Bronchial epithelial cell (primary cell): ENCODE measurements at regions not wholly inside any gene's neighbourhood (a gene's known extent, or its start where the extent isn't known, plus 50 kb on each side); places are given as distances from the start of the nearest gene placed in this dataset.

ENCODE experiments used
- DNase-seq: peaks from one replicate; pipeline ENCODE4 v3.0.0-alpha.2; 2010; ENCODE audit warnings: low read depth
- FAIRE-seq: peaks from 2 replicates; lab custom pipeline; 2011; peaks lifted over from hg19 to GRCh38; lab: Jason Lieb, UNC
- H3K27me3 ChIP-seq: 2 replicates; pipeline ENCODE4 v1.5.1; 2011; ENCODE audit warnings: low read length; ENCODE audit not compliant: control insufficient read depth, insufficient read depth
- H3K36me3 ChIP-seq: 2 replicates; pipeline ENCODE4 v1.5.1; 2011; ENCODE audit warnings: low read length; ENCODE audit not compliant: control insufficient read depth, insufficient read depth
- H3K4me3 ChIP-seq: 2 replicates; pipeline ENCODE4 v1.5.1; 2011; ENCODE audit warnings: mild to moderate bottlenecking, low read depth, low read length, control low read depth
- TF ChIP-seq, protein P1 (sequence below): IDR thresholded peaks from 2 replicates; pipeline ENCODE4 v1.5.1; 2011; ENCODE audit warnings: mild to moderate bottlenecking, moderate library complexity, low read length, control low read depth, inconsistent platforms; ENCODE audit not compliant: insufficient read depth, severe bottlenecking

DNA sequence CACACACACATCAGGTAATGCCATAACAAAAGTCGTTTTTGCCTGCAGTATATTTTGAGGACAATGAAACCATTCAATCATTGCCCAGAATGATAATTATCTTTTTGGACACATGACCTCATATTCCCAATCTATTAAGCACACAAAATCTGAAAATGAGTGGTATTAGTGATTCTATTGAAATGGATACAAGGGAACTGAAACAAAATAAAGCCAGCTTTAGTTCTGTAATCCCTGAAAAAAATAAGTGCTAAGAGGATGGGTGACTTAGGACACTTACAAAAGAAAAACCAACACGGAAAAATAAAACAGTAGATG is 128.3 kb upstream of the MAF start:
- Histone ChIP-seq H3K36me3 (no peaks in the 10 kb centered on the region), H3K27me3 (no peaks in the 10 kb centered on the region), H3K4me3 (no peak overlapping the region)
- TF ChIP-seq, protein P1, sequence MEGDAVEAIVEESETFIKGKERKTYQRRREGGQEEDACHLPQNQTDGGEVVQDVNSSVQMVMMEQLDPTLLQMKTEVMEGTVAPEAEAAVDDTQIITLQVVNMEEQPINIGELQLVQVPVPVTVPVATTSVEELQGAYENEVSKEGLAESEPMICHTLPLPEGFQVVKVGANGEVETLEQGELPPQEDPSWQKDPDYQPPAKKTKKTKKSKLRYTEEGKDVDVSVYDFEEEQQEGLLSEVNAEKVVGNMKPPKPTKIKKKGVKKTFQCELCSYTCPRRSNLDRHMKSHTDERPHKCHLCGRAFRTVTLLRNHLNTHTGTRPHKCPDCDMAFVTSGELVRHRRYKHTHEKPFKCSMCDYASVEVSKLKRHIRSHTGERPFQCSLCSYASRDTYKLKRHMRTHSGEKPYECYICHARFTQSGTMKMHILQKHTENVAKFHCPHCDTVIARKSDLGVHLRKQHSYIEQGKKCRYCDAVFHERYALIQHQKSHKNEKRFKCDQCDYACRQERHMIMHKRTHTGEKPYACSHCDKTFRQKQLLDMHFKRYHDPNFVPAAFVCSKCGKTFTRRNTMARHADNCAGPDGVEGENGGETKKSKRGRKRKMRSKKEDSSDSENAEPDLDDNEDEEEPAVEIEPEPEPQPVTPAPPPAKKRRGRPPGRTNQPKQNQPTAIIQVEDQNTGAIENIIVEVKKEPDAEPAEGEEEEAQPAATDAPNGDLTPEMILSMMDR: no peak
- DNase-seq (no peak), FAIRE-seq (no peak)

DNA sequence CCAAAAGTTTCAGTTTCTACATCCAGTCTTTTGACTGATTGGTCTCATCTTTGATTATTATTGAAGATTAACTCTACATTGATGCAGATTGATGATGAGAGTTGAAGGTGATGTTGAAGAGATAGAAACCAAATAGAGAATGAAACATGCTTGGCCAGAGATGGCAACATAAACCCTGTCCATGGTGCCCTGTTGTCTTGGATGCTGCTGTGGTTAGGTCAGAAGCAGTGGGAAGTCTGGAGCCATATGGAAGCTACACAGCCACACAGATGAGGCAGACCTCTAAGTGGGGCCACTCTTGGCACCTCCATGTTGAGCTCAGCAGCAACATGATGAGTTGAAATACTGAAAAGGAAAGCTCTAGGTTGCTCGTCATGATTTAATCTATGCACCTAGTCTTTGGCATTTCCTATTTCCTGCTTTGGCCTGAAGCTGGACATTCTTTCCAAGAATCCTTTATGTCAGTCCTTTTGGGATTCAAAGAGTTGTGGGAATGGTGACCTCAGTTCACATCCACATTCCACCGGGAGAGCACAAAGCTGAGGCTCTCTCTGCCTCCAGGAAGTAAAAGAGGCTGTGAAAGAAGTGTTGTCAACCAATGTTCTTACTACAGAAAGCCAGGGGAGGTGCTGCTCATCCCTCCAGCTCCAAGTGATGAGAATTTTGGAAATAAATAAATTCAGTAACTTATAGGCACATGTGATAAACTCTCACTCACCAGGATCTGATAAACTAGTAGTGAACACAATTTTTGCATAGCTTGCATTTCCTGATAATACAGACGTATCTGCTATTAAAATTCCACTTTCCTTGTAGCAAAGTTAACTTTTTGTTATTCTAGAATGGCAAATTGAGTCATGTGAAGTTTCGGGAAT is 127.7 kb upstream of the MAF start:
- no peaks in the 10 kb centered on the region for H3K36me3 ChIP-seq
- H3K27me3 ChIP-seq: no peaks in the 10 kb centered on the region
- no peak for FAIRE-seq
- no peak for DNase-seq
- H3K4me3 ChIP-seq: no peak overlapping the region
- TF ChIP-seq, protein P1: no peak

- FAIRE-seq (no peak), DNase-seq (no peak)
- Histone ChIP-seq H3K4me3 (no peak overlapping the region), H3K36me3 (no peaks in the 10 kb centered on the region), H3K27me3 (no peaks in the 10 kb centered on the region)
- TF ChIP-seq, protein P1: no peak
Measured at GRCh38 chr16:79726902-79727301, 126.4 kb upstream of the MAF start.

- H3K36me3 ChIP-seq: no peaks in the 10 kb centered on the region
Measured at GRCh38 chr16:79725051-79725450, 124.5 kb upstream of the MAF start.

GRCh38 chr16:79723583-79724168 is 123.1 kb upstream of the MAF start:
- no peaks in the 10 kb centered on the region for H3K36me3 ChIP-seq
- no peaks in the 10 kb centered on the region for H3K27me3 ChIP-seq
- DNase-seq (no peak), FAIRE-seq (no peak)
- H3K4me3 ChIP-seq: no peak overlapping the region
- TF ChIP-seq, protein P1: no peak

More at GRCh38 chr16:79725051-79725450, 124.5 kb upstream of the MAF start:
- Histone ChIP-seq H3K27me3 (no peaks in the 10 kb centered on the region), H3K4me3 (no peak overlapping the region)
- DNase-seq (no peak), FAIRE-seq (no peak)
- TF ChIP-seq, protein P1: no peak
